CD14-positive monocyte (primary cell): ENCODE measurements at regions not wholly inside any gene's neighbourhood (a gene's known extent, or its start where the extent isn't known, plus 50 kb on each side); places are given as distances from the start of the nearest gene placed in this dataset.

Experiments used
- DNase-seq, 3 donors: peaks; one replicate each; pipeline ENCODE4 v3.0.0-alpha.2; 2011 to 2022
- H2AFZ ChIP-seq: 2 replicates; pipeline ENCODE4 v1.6.0; 2012; ENCODE audit warnings: mild to moderate bottlenecking, low read depth, low read length, inconsistent platforms; ENCODE audit not compliant: insufficient read depth, poor library complexity, severe bottlenecking
- H3K27ac ChIP-seq, 2 donors: 1 replicate in 1 of 2; 2 replicates in 1 of 2; pipeline ENCODE4 v1.5.1; 2012 to 2013; ENCODE audit warnings: low read length in 2 of 2, control low read depth in 1 of 2, inconsistent platforms in 1 of 2, low read depth in 1 of 2, mild to moderate bottlenecking in 1 of 2
- H3K27me3 ChIP-seq, 2 donors: one replicate each; pipeline versions ENCODE4 v1.6.0 to v1.6.1; 2011 to 2013; ENCODE audit warnings: low read length in 2 of 2; ENCODE audit not compliant: control insufficient read depth in 2 of 2, insufficient read depth in 2 of 2
- H3K36me3 ChIP-seq, 2 donors: replicated peaks in 1 of 2; 1 replicate in 1 of 2; 2 replicates in 1 of 2; pipeline versions ENCODE4 v1.5.1 to v1.6.1; 2012 to 2013; ENCODE audit warnings: low read length in 2 of 2, control low read depth in 1 of 2, inconsistent platforms in 1 of 2, mild to moderate bottlenecking in 1 of 2; ENCODE audit not compliant: insufficient read depth in 2 of 2, control insufficient read depth in 1 of 2
- H3K4me1 ChIP-seq, 2 donors: 1 replicate in 1 of 2; 2 replicates in 1 of 2; pipeline versions ENCODE4 v1.5.1 to v1.6.1; 2012 to 2013; ENCODE audit warnings: low read length in 2 of 2, control low read depth in 1 of 2, inconsistent platforms in 1 of 2, mild to moderate bottlenecking in 1 of 2, moderate library complexity in 1 of 2; ENCODE audit not compliant: insufficient read depth in 2 of 2, control insufficient read depth in 1 of 2
- H3K4me2 ChIP-seq: replicated peaks from 2 replicates; pipeline ENCODE3; 2012; ENCODE audit warnings: low read length, moderate library complexity, mild to moderate bottlenecking; ENCODE audit not compliant: poor library complexity, severe bottlenecking; ENCODE audit errors: extremely low read depth
- H3K4me3 ChIP-seq, 3 experiments: fragments of 200-600 bp in 1 of 3; sonication (generic) in 1 of 3; replicated peaks in 1 of 3; 1 replicate in 2 of 3; 2 replicates in 1 of 3; pipeline ENCODE4 v1.5.1; 2011 to 2013; ENCODE audit warnings: low read length in 3 of 3, mild to moderate bottlenecking in 3 of 3, control low read depth in 2 of 3, low read depth in 2 of 3, inconsistent platforms in 1 of 3, moderate library complexity in 1 of 3
- H3K79me2 ChIP-seq: 2 replicates; pipeline ENCODE4 v1.6.0; 2012; ENCODE audit warnings: mild to moderate bottlenecking, control low read depth, inconsistent platforms, low read length, moderate library complexity; ENCODE audit not compliant: insufficient read depth
- H3K9ac ChIP-seq: 2 replicates; pipeline ENCODE4 v1.6.0; 2017; ENCODE audit warnings: low read length, mild to moderate bottlenecking; ENCODE audit not compliant: insufficient read depth, poor library complexity, severe bottlenecking
- H3K9me3 ChIP-seq, 2 donors: replicated peaks in 1 of 2; 1 replicate in 1 of 2; 2 replicates in 1 of 2; pipeline versions ENCODE4 v1.5.1 to v1.6.1; 2012 to 2013; ENCODE audit warnings: low read length in 2 of 2, control low read depth in 1 of 2; ENCODE audit not compliant: control insufficient read depth in 1 of 2, insufficient read depth in 1 of 2
- H4K20me1 ChIP-seq: 2 replicates; pipeline ENCODE4 v1.6.0; 2012; ENCODE audit warnings: mild to moderate bottlenecking, low read length, control low read depth, moderate library complexity; ENCODE audit not compliant: insufficient read depth
- H3K27ac Mint-ChIP-seq, 7 donors: one replicate each; pipeline ENCODE4 v1.8.0; 2020; ENCODE audit warnings: mild to moderate bottlenecking in 7 of 7, mixed read lengths in 7 of 7, moderate library complexity in 6 of 7, inconsistent platforms in 2 of 7
- H3K27me3 Mint-ChIP-seq, 3 donors: one replicate each; pipeline ENCODE4 v1.8.0; 2021 to 2022; ENCODE audit warnings: low read depth in 3 of 3, mild to moderate bottlenecking in 3 of 3, mixed read lengths in 3 of 3, moderate library complexity in 3 of 3, inconsistent platforms in 1 of 3
- H3K36me3 Mint-ChIP-seq, 2 donors: one replicate each; pipeline ENCODE4 v1.8.0; 2020; ENCODE audit warnings: mixed read lengths in 2 of 2, inconsistent platforms in 1 of 2, mild to moderate bottlenecking in 1 of 2
- H3K4me1 Mint-ChIP-seq: one replicate; pipeline ENCODE4 v1.8.0; 2020; ENCODE audit warnings: mild to moderate bottlenecking, mixed read lengths
- H3K4me3 Mint-ChIP-seq, 2 donors: one replicate each; pipeline ENCODE4 v1.8.0; 2020; ENCODE audit warnings: mild to moderate bottlenecking in 2 of 2, mixed read lengths in 2 of 2, moderate library complexity in 1 of 2
- H3K9me3 Mint-ChIP-seq, 7 donors: one replicate each; pipeline ENCODE4 v1.8.0; 2020 to 2022; ENCODE audit warnings: mixed read lengths in 7 of 7, mild to moderate bottlenecking in 6 of 7, moderate library complexity in 6 of 7, inconsistent platforms in 2 of 7
- CTCF ChIP-seq: fragments of 200-600 bp; IDR thresholded peaks from one replicate; pipeline ENCODE4 v1.8.0; 2022; ENCODE audit warnings: antibody characterized with exemption, mild to moderate bottlenecking
- WGBS: methylation state at CpG from one replicate; pipeline ENCODE4 v1.1.5; 2013; ENCODE audit warnings: missing lambda C conversion rate; ENCODE audit not compliant: insufficient coverage; 5-methylcytosine and 5-hydroxymethylcytosine counted together
- intact Hi-C, 2 donors: fragments of 100-400 bp; cut with micrococcal nuclease; formaldehyde crosslinking; loops; one replicate each; pipeline versions ENCODE4 v1.15.0 to v1.15.1; 2023

GRCh38 chr11:31936312-31936711, 125.2 kb upstream of the PAX6 start:
- H3K4me1 ChIP-seq, result no peaks in the 10 kb centered on the region
- DNase-seq, result no peak
- WGBS, result no CpG with 5 or more reads among the region's 1 CpG
- TF ChIP-seq CTCF, result no peak
- Mint-ChIP-seq H3K27me3 (peaks cover 2 to 9% (median 4%) of the 10 kb centered on the region in 3 donors), H3K9me3 (no peaks in the 10 kb centered on the region), H3K27ac (no peak overlapping the region), H3K4me3 (no peak overlapping the region), H3K4me1 (no peaks in the 10 kb centered on the region), H3K36me3 (no peaks in the 10 kb centered on the region)
- H4K20me1 ChIP-seq, result no peaks in the 10 kb centered on the region
- H3K4me2 ChIP-seq, result no peak overlapping the region
- H3K79me2 ChIP-seq, result no peaks in the 10 kb centered on the region
- no peak overlapping the region for H3K4me3 ChIP-seq
- H3K36me3 ChIP-seq, result no peaks in the 10 kb centered on the region
- intact Hi-C loops, result no loop called here
- H2AFZ ChIP-seq, result no peak overlapping the region
- H3K9me3 ChIP-seq, result no peaks in the 10 kb centered on the region
- H3K9ac ChIP-seq, result no peak overlapping the region
- H3K27ac ChIP-seq, result no peak overlapping the region
- H3K27me3 ChIP-seq, result no peaks in the 10 kb centered on the region

- no peaks in the 10 kb centered on the region for H3K79me2 ChIP-seq
- TF ChIP-seq CTCF, result no peak
- no peaks in the 10 kb centered on the region for H3K4me1 ChIP-seq
- 87% methylated on average over 8 of the region's 9 CpGs for WGBS
- no peak overlapping the region for H3K4me3 ChIP-seq
- no peaks in the 10 kb centered on the region for H3K9me3 ChIP-seq
- H3K4me1 Mint-ChIP-seq, result no peaks in the 10 kb centered on the region
- H3K27ac ChIP-seq, result no peak overlapping the region
- no peak overlapping the region for H3K4me2 ChIP-seq
- no peak overlapping the region for H2AFZ ChIP-seq
- no peak overlapping the region for H3K27ac Mint-ChIP-seq
- peaks cover 5 to 7% (median 6%) of the 10 kb centered on the region in 3 donors for H3K27me3 Mint-ChIP-seq
- no peaks in the 10 kb centered on the region for H3K36me3 Mint-ChIP-seq
- no peak overlapping the region for H3K4me3 Mint-ChIP-seq
- no peak overlapping the region for H3K9ac ChIP-seq
- no peaks in the 10 kb centered on the region for H3K27me3 ChIP-seq
- H3K9me3 Mint-ChIP-seq, result no peaks in the 10 kb centered on the region
- intact Hi-C loops, result no loop called here
- no peak for DNase-seq
- H3K36me3 ChIP-seq, result no peaks in the 10 kb centered on the region
- H4K20me1 ChIP-seq, result no peaks in the 10 kb centered on the region
Observed at GRCh38 chr11:31932879-31933278, 121.8 kb upstream of the PAX6 start.
